ENCODE measurements at regions not wholly inside any gene's neighbourhood (a gene's known extent, or its start where the extent isn't known, plus 50 kb on each side); places are given as distances from the start of the nearest gene placed in this dataset.

GRCh38 chr11:26019386-26019785 lies 312.5 kb upstream of the ANO3 start:
- Mint-ChIP-seq H3K4me3 (no peak overlapping the region), H3K27me3 (ENCODE audit: low read depth) (no peaks in the 10 kb centered on the region), H3K4me1 (0 out of 2 replicates have a peak, but pooled peaks cover 2% of the 10 kb centered on the region), H3K9me3 (no peaks in the 10 kb centered on the region), H3K36me3 (no peaks in the 10 kb centered on the region), H3K27ac (no peak overlapping the region)
- ChIA-PET POLR2A (no interaction called here), CTCF (no interaction called here)
- no peak for ATAC-seq
- TF ChIP-seq RORB (CRISPR knock-in tag; IDR thresholded peaks at IDR 0.05) (no peak), ZNF425 (CRISPR knock-in tag; conservative IDR thresholded peaks at IDR 0.05) (no peak), TEAD4 (CRISPR knock-in tag; IDR thresholded peaks at IDR 0.05) (no peak), ZNF317 (CRISPR knock-in tag; IDR thresholded peaks at IDR 0.05; ENCODE audit: borderline replicate concordance, low read depth) (no peak), RELA (CRISPR knock-in tag; IDR thresholded peaks at IDR 0.05; ENCODE audit: borderline replicate concordance) (no peak), NFATC4 (CRISPR knock-in tag; IDR thresholded peaks at IDR 0.05) (no peak), ZNF219 (CRISPR knock-in tag; IDR thresholded peaks at IDR 0.05; ENCODE audit: borderline replicate concordance) (no peak), FOXP4 (CRISPR knock-in tag; IDR thresholded peaks at IDR 0.05) (no peak), GABPB1 (CRISPR knock-in tag; IDR thresholded peaks at IDR 0.05) (no peak), ARID4B (CRISPR knock-in tag; IDR thresholded peaks at IDR 0.05; ENCODE audit: borderline replicate concordance) (no peak)
- TF ChIP-seq, protein P1, sequence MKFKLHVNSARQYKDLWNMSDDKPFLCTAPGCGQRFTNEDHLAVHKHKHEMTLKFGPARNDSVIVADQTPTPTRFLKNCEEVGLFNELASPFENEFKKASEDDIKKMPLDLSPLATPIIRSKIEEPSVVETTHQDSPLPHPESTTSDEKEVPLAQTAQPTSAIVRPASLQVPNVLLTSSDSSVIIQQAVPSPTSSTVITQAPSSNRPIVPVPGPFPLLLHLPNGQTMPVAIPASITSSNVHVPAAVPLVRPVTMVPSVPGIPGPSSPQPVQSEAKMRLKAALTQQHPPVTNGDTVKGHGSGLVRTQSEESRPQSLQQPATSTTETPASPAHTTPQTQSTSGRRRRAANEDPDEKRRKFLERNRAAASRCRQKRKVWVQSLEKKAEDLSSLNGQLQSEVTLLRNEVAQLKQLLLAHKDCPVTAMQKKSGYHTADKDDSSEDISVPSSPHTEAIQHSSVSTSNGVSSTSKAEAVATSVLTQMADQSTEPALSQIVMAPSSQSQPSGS (CRISPR knock-in tag; IDR thresholded peaks at IDR 0.05; ENCODE audit: borderline replicate concordance, low read depth), result no peak
- DNase-seq (ENCODE audit: low spot score), result no peak

- Mint-ChIP-seq H3K4me1 (0 out of 2 replicates have a peak, but pooled peaks cover 2% of the 10 kb centered on the region), H3K27ac (no peak overlapping the region), H3K4me3 (no peak overlapping the region), H3K9me3 (no peaks in the 10 kb centered on the region), H3K27me3 (ENCODE audit: low read depth) (no peaks in the 10 kb centered on the region), H3K36me3 (no peaks in the 10 kb centered on the region)
- CTCF ChIA-PET, result no interaction called here
- no peak for DNase-seq (ENCODE audit: low spot score)
- TF ChIP-seq FOXP4 (CRISPR knock-in tag; IDR thresholded peaks at IDR 0.05), result no peak
- no peak for TF ChIP-seq CBFB (CRISPR knock-in tag; IDR thresholded peaks at IDR 0.05; ENCODE audit: low read depth)
- TF ChIP-seq RELA (CRISPR knock-in tag; IDR thresholded peaks at IDR 0.05; ENCODE audit: borderline replicate concordance), result no peak
- TF ChIP-seq, protein P2, sequence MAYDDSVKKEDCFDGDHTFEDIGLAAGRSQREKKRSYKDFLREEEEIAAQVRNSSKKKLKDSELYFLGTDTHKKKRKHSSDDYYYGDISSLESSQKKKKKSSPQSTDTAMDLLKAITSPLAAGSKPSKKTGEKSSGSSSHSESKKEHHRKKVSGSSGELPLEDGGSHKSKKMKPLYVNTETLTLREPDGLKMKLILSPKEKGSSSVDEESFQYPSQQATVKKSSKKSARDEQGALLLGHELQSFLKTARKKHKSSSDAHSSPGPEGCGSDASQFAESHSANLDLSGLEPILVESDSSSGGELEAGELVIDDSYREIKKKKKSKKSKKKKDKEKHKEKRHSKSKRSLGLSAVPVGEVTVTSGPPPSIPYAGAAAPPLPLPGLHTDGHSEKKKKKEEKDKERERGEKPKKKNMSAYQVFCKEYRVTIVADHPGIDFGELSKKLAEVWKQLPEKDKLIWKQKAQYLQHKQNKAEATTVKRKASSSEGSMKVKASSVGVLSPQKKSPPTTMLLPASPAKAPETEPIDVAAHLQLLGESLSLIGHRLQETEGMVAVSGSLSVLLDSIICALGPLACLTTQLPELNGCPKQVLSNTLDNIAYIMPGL (CRISPR knock-in tag; IDR thresholded peaks at IDR 0.05), result no peak
- ATAC-seq, result no peak
- POLR2A ChIA-PET, result no interaction called here
These were observed 310.9 kb upstream of the ANO3 start for GRCh38 chr11:26021017-26021416.
